GM18499 (cell line): ENCODE measurements at regions not wholly inside any gene's neighbourhood (a gene's known extent, or its start where the extent isn't known, plus 50 kb on each side); places are given as distances from the start of the nearest gene placed in this dataset.

ENCODE experiments used
- ATAC-seq: cut with Tn5 transposase; IDR thresholded peaks from one replicate; pipeline ENCODE4 v1.9.1; 2021; ENCODE audit warnings: moderate number of reproducible peaks; ENCODE audit not compliant: insufficient read depth, unreplicated experiment

DNA sequence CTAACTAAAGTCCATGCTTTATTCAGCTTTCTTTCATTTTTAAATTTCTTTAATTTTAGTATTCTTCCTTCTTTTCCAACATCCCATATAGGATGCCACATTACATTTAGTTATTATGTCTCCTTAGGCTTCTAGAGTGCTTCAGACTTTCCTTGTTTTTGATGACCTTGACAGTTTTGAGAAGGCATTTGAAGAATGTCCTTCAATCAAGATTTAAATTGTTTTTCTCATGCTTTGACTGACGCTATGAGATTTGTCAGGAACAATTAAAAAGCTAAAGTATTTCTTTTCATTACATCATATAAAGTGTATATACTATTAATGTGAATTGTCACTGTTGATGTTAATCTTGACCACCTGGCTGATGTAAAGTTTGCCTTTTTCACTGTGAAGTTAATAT lies 173.7 kb upstream of the LYPLAL1 start:
- no peak for ATAC-seq

DNA sequence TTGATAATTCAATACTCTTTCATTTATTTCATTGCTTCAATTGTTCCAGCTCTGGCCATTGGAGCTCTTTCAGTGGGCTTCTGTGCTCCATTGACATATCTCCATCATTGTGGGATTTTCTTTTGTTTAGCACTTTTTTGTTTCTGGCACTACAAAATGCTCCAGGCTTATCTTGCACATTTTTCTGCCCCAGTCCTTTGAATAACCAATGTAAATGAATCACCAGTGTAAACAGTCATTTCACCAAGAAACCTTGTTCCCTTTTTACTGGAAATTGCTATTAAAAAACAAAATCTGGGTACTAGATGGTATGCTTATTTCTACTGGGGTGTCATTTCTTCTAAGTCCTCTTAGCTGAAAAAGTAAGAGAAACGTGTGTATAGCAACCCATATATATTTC lies 173.0 kb upstream of the LYPLAL1 start:
- ATAC-seq = no peak

DNA sequence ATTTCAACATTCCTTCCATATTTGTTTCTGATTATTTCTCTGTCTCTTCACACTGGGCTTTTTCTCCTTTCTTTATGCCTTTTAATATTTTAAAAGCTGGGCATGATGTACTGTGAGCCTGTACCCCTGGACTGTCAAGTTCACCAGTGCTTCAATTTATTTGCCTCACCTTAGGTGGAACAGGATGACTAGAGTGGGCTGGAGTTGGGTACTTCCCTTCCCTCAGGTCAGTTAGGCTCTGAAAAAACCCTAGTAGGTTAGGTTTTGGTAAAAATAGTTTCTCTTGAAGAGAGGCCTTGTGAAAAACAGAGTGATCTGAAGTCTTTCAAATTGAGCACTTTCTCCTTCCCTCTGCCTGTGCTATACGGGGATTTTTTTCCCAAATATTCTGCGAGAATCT lies 163.0 kb upstream of the LYPLAL1 start:
- ATAC-seq = no peak

DNA sequence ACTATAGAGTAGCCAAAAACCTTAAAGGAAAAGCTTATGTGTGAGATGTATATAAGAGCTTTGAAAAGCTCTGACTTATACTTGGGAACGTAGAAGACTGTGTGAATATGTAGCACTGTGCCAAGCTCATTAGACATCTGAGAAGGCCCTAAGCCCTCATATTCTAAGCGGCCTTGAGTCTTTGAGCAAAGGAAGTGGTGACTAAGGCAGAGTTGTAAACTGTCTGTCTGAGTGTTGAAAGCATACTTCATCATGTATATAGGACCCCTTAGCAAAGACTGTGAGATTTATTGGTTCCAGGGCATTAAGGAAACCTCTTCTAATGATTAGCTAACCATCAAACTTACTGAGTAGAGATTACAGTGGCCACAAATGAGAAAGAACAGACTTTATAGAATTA lies 153.3 kb upstream of the LYPLAL1 start:
- no peak for ATAC-seq

DNA sequence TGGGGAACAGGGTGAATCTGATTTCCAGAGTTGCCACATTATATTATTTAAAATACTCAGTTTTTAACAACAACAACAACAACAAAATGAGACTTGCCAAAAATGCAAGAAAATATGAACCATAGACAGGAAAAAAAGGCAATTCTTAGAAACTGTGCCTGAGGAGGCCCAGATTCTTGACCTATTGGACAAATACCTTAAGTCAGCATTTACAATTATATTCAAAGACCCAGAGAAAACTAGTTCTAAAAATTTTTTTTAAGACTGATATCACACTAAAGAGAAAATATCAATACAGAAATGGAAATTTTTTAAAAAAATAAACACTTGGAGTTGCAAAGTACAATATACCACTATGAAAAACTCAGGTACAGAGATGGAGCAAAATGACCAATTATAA lies 152.8 kb upstream of the LYPLAL1 start:
- no peak for ATAC-seq

DNA sequence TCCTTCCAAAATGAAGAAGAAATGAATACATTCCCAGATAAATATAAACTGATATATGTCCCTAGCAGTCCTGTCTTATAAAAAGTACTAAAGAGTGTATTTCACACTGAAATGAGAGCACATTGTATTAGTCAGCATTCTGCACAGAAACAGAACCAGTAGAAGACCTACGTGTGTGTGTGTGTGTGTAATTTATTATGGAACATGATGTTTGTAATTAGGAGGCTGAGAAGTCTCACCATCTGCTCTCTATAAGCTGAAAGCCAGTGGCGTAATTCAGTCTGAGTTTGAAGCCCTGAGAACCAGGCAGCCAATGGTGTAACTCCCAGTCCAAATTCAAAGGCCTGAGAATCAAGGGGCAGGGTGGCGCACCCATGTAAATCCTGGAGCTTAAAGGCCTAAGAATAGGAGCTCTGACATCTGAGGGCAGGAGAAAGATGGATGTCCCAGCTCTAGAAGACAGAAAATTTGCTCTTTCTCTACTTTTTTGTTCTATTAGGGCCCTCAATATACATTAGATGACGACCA lies 146.5 kb upstream of the LYPLAL1 start:
- ATAC-seq = no peak

DNA sequence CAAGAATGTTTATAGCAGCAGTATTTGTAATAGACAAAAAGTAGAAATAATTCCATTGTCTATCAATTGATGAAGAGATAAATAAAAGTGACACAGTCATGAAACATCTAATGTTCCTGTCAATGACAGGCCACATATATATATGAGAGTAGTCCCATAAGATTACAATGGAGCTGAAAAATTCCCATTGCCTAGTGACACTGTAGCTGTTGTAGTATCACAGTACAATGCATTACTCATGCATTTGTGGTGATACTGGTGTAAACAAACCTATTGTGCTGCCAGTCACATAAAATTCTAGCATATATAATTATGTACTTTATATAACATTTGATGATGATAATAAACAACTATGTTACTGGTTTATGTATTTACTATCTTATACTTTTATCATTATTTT lies 141.9 kb upstream of the LYPLAL1 start:
- no peak for ATAC-seq

DNA sequence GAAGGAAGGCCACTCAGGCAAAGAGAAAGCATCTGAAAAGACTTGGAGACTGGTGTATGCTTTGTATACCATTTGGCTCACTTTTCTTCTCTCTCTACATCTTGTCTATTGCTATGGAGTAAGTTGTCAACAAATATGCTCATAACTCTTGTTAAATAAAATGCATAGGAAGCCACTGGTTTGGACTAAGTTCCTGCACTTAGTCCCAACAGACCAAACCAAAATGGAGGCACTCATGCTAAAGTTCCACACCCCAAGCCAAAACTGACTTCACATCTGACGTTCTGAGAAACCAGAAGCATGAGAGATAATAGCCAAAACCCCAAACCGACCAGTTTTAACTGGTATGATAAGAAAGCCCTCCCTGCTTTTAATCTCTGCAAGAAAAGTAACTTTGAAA lies 135.3 kb upstream of the LYPLAL1 start:
- no peak for ATAC-seq

DNA sequence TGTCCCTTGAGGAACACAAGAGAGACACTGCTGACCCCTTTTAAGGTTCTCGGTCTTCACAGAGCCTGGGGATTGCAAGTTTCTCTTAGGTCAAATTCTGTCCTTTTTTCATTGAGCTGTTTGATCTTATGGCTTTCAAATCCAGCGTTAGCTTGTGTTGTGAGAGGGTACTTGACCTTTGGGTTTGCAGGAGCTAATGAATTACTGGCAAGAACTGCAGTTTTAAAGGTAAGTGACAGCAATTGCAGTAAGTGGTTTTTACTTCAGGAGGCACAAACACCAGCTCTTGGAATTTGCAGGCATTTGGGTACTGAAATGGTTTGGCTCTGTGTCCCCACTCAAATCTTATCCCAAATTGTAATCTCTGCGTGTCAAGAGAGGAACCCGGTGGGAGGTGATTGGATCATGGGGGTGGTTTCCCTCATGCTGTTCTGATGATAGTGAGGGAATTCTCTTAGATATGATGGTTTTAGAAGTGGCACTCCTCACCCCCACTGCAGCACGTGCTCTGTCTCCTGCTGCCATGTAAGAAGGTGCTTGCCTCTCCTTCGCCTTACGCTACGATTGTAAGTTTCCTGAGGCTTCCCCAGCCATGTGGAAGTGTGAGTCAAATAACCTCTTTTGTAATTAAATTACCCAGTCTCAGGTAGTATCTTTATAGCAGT lies 134.5 kb upstream of the LYPLAL1 start:
- ATAC-seq = no peak

DNA sequence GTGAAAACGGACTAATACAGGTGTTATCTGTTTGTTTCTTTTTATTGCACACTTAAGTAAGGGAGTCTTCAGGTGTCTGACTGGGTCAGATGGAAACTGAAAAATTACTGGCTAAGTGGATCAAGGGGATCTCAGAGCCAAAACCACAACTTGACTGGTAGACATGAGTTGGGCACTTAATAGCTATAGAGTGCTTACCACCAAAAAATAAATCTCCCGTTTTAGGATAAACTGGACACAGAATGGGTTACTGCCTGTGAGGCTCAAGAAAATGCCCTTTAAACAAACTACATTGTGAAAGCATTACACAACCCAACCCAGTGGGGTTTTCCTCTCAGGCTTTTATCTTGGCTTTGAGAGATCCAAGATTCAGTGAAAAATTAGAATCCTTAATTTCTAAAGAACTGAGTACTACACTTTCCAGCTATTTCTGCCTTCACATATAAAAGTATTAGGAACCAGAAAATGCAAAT lies 134.0 kb upstream of the LYPLAL1 start:
- no peak for ATAC-seq

DNA sequence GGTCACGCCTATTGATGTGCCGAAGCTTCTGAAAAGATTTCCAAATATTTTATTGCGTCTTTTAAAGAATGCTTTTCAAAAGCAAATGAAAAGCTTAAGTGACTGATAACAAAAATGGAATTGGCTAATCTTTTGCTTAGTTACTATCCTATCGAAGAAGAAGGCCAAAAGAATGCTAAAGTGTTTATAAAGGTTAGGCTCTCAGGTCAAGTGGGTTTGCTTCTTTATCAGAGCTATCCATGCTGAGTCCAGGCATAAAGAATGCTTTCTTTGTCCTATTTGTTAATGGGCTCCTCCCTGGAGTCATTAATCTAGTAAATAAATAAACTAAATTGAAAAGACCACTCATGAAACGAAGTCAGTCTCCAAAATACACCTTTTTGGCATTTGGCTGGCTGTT lies 133.4 kb upstream of the LYPLAL1 start:
- no peak for ATAC-seq

DNA sequence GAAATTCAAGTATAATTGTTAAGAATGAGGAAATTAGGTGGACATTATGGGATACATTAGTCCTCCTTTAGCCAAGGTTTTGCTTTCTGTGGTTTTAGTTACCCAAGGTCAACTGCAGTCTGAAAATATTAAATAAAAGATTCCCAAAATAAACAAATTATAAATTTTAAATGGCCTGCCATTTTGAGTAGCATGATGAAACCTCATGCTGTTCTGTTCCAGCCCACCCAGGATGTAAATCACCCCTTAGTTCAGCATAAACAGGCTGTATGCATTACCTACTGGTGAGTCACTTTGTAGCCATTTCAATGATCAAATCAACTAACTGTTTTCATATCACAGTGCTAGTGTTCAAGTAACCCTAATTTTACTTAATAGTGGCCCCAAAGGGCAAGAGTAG lies 132.5 kb upstream of the LYPLAL1 start:
- no peak for ATAC-seq

DNA sequence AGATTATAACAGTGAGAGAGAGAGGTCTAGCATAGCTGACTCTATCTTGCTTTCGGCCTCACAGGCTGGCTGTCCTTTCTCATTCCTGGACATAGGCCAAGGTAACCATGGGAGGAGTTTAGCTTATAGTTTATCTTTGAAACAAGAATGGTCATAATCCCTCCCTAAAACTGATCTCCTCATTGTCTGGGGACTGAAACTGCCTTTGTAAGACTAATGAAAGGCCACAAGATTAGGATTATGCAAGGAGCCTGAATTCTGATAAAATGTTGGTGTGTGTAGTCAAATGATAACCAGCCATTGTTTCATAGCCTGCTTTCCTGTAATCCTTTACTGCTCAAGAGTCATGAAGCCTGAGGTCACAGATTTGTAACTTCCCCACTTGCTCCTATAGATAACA lies 131.9 kb upstream of the LYPLAL1 start:
- no peak for ATAC-seq

DNA sequence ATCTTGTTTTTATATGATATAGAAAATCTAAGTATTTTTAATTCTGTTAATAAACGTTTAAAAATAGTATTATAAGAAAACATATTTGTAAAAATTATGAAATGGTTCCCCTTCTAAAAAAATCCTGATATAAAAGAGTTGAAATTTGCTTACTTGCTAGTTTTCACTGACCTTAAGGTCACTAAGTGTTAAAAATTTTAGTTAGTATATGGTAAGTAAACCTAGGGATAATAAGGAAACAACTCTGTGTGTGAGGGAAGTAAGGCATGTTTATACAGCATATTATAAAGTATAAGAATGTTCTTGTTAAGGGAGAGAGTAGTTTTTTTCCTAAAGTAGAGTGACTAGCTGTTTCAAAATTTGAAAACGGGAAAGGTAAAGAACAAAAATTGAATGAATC lies 130.9 kb upstream of the LYPLAL1 start:
- no peak for ATAC-seq

DNA sequence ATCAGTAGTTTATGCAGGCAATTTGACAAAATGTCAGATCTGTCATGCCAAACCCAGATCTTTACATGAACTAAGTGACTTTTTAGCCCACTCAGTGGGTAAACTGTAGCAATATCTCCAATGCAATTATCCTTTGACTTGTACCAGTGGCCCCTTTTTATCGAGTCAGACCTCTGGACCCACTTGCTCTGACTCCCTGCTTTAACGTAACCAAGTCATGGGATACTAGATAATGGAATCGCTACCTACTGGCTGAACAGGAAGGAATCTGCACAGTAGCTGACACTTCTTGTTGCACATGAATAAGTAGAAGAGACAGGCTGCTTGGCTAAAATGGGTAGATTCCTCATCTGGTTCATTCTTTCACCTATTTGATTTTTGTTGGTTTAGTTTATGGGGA lies 128.4 kb upstream of the LYPLAL1 start:
- ATAC-seq = no peak

DNA sequence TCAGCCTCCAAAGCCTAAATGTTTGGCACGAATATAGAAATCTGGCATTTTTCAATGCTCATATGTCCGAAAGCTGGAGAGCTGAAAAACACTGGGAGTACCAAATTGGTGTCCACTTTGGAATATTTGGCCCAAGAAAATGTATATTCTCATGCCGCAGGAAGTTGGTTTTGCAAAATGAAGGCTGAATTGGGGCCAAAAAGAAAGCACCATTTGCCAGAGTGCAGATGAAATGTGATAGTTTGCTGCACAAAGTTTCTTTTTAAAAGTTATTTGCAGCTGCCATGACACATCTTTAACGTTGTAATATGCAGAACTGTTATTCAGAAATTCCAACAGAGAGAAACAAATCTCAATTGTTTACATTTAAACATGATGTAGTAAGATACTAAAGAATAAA lies 124.2 kb upstream of the LYPLAL1 start:
- ATAC-seq = no peak

DNA sequence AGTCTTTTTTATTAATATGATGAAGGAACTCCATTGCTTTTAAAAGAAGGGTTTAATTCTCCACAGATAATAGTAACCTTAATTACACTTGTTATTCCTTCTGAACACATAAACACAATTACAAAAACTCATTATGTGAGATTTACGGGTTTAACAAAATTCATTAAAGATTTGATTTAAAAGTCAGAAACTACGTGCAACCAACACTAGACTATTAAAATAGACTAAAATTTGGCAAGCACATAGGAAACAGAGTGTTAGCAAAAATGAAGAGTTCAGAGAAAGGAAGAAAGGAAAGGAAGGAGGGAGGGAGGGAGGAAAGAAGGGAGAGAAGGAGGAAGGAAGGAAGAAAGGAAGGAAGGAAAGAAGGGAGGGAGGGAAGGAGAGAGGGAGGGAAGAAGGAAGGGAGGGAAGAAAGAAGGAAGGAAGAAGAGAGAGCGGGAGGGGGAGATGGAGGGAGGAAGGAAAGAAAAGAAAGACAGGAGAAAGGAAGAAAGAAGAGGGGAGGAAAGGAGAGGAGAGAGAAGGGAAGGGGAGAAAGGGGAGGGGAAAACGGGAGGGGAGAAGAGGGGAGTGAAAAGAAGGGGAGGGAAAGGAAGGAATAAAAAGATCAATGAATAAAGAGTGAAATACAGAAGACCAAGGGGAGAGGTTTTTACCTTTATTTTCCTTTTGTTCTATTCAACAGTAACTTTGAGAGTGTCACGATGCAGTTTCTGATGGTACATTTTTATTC lies 123.4 kb upstream of the LYPLAL1 start:
- no peak for ATAC-seq

DNA sequence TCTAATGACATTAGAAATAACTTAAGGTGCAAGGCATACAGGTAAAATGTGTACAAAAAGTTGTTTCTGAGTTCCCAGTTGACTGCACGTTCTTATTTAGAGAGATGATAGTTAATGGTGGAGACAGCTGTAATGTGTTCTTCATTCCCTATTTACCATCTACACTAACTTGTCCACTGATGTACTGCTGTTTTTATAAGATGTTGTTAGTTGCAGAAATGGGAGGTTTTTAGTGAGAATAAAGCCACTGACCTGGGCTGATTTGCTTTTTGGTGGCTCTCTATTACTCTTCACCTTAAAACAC lies 122.9 kb upstream of the LYPLAL1 start:
- no peak for ATAC-seq

DNA sequence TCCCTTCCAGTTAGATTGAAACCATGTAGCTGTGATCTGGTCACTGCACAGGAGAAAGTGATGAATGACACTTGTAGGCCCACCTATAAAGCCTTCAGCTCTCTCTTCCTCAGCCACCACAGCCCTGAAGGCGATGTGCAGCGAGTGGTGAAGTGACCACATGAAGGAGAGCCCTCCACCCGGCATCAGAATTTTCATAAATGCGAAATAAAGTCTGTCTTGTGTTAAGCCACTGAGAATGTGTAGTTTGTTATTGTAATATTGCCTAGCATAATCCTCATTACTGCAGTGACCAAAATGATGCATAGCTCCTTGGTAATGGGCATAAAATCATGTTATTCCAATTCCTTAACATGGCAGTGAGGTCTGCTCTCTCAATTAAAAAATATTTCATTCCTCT lies 122.1 kb upstream of the LYPLAL1 start:
- no peak for ATAC-seq

DNA sequence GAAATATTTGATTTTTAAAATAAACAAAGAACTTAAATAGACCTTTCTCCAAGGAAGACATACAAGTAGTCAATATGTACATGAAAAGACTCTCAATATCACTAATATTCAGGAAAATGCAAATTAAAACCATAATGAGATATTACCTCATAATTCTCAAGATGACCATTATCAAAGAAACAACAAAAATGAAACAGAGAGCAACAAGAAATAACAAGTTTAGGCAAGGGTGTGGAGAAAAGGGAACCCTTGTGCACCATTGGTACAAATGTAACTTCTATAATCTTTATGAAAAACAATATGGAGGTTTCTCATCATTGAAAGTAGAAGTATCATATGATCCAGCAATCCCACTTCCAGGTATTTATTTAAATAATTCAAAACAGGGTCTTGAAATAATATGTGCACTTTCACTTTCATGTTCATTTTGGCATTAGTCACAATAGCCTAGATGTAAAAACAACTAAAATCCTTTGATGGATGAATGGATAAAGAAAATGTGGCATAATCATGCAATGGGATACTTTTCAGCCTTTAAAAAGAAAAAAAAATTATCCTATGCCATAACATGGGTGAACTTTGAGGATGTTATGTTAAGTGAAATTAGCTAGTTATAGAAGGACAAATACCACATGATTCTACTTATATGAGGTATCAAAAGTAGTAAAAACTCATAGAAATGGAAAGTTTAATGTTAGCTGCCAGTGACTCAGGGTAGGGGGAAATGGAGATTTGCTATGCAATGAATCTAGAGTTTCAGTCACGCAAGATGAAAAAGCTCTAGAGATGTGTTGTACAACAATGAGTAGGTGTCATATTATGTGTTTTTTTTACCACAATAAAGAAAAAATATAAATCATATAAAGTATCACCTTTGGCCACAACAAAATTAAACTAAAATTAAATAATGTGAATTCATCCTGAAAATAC lies 114.5 kb upstream of the LYPLAL1 start:
- no peak for ATAC-seq

DNA sequence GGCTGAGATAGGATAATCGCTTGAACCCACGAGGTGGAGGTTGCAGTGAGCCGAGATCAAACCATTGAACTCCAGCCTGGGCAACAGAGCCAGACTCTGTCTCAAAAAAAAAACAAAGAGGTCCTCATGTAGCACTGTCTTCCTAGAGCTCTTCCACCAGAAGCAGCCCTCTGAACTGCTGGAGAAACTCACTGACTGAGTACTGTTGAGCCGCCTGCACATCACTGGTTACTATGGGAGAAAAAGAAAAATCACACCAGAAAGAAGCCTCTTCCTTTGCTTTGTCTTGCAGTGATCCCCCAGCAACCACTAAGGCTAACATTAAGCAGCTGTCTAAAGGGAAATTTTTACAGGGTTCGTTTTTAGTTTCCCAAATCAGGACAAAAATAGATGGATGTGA lies 112.9 kb upstream of the LYPLAL1 start:
- no peak for ATAC-seq
